ENCODE measurements at regions not wholly inside any gene's neighbourhood (a gene's known extent, or its start where the extent isn't known, plus 50 kb on each side); places are given as distances from the start of the nearest gene placed in this dataset.

- TF ChIP-seq ZNF707 (CRISPR knock-in tag; conservative IDR thresholded peaks at IDR 0.05) = no peak
- no peak for TF ChIP-seq TARDBP (IDR thresholded peaks at IDR 0.05)
Observed at GRCh38 chr2:239684996-239685395, 284.2 kb upstream of the HDAC4 start (continued).

DNA sequence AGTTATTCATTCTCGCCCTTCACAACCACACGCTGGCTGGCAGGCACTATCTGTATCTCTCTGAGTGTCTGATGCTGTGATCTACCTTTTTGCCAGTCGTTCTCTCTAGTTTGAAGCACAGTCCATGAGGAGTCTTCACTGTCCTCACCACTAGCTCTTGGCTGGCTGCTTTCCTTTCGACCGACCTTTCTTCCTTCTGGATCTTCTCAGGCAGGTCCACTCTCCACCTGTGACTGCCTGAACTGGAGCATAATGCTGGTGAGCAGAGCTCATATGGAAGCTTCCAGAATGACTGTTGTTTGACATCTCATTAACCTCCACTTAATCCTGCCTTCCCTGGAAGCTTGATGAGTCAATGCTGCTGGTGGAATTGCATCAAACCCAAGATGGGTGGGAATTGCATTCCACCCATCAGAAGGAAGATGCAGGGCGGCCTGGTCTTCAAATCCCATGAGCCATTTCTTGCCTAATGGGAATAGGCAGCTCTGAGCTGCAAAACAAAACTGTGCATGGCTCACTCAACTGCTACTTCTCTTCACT is 283.5 kb upstream of the HDAC4 start:
- H3K27ac ChIP-seq (ENCODE audit: extremely low read depth, low read depth, low read length) = no peak overlapping the region
- H3K9me3 ChIP-seq (replicated peaks; ENCODE audit: control insufficient read depth, insufficient read depth, low read depth, low read length) = no peaks in the 10 kb centered on the region
- H3K9me1 ChIP-seq (ENCODE audit: control insufficient read depth, insufficient read depth, low read length) = no peaks in the 10 kb centered on the region
- H3K4me2 ChIP-seq (ENCODE audit: insufficient read depth, low read length) = no peak overlapping the region
- 0% methylated on average over 6 of the region's 6 CpGs for WGBS (ENCODE audit: insufficient coverage, low coverage, missing lambda C conversion rate)
- no TSS peak for BruUV-seq (replicated peaks)
- no peaks in the 10 kb centered on the region for H3K4me1 ChIP-seq (replicated peaks in 1 of 2; ENCODE audit: control insufficient read depth in 2 of 2, insufficient read depth in 2 of 2, low read length in 2 of 2)
- TF ChIP-seq BHLHE40 (IDR thresholded peaks at IDR 0.05; ENCODE audit: low read length) (no peak), TRIM28 (IDR thresholded peaks at IDR 0.05) (no peak), SREBF2 (CRISPR knock-in tag; IDR thresholded peaks at IDR 0.05) (no peak), SLC30A9 (CRISPR knock-in tag; IDR thresholded peaks at IDR 0.05) (no peak), HMG20B (CRISPR knock-in tag; IDR thresholded peaks at IDR 0.05) (no peak), RUNX1 (IDR thresholded peaks at IDR 0.05; ENCODE audit: low read depth) (no peak), PHF20 (IDR thresholded peaks at IDR 0.05; ENCODE audit: partially characterized antibody) (no peak), TAF7 (tag; IDR thresholded peaks at IDR 0.05) (no peak), IRF9 (tag; IDR thresholded peaks at IDR 0.05) (no peak), SETDB1 (IDR thresholded peaks at IDR 0.05; ENCODE audit: low read length) (no peak), ZNF695 (CRISPR knock-in tag; IDR thresholded peaks at IDR 0.05) (no peak), LARP7 (IDR thresholded peaks at IDR 0.05) (no peak), PPARD (CRISPR knock-in tag; IDR thresholded peaks at IDR 0.05) (no peak), E2F6 (IDR thresholded peaks at IDR 0.05; ENCODE audit: borderline replicate concordance in 1 of 2, extremely low read depth in 1 of 2, insufficient read depth in 1 of 2, insufficient read length in 1 of 2, low read depth in 1 of 2, low read length in 1 of 2, poor library complexity in 1 of 2, severe bottlenecking in 1 of 2) (no peak)
- TF ChIP-seq, protein P1, sequence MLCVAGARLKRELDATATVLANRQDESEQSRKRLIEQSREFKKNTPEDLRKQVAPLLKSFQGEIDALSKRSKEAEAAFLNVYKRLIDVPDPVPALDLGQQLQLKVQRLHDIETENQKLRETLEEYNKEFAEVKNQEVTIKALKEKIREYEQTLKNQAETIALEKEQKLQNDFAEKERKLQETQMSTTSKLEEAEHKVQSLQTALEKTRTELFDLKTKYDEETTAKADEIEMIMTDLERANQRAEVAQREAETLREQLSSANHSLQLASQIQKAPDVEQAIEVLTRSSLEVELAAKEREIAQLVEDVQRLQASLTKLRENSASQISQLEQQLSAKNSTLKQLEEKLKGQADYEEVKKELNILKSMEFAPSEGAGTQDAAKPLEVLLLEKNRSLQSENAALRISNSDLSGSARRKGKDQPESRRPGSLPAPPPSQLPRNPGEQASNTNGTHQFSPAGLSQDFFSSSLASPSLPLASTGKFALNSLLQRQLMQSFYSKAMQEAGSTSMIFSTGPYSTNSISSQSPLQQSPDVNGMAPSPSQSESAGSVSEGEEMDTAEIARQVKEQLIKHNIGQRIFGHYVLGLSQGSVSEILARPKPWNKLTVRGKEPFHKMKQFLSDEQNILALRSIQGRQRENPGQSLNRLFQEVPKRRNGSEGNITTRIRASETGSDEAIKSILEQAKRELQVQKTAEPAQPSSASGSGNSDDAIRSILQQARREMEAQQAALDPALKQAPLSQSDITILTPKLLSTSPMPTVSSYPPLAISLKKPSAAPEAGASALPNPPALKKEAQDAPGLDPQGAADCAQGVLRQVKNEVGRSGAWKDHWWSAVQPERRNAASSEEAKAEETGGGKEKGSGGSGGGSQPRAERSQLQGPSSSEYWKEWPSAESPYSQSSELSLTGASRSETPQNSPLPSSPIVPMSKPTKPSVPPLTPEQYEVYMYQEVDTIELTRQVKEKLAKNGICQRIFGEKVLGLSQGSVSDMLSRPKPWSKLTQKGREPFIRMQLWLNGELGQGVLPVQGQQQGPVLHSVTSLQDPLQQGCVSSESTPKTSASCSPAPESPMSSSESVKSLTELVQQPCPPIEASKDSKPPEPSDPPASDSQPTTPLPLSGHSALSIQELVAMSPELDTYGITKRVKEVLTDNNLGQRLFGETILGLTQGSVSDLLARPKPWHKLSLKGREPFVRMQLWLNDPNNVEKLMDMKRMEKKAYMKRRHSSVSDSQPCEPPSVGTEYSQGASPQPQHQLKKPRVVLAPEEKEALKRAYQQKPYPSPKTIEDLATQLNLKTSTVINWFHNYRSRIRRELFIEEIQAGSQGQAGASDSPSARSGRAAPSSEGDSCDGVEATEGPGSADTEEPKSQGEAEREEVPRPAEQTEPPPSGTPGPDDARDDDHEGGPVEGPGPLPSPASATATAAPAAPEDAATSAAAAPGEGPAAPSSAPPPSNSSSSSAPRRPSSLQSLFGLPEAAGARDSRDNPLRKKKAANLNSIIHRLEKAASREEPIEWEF (CRISPR knock-in tag; IDR thresholded peaks at IDR 0.05) = no peak
- POLR2A ChIA-PET = interaction anchor here (0.6 kb wide), 1 partner anchor 959 kb away, joined by 3 read pairs; no protein-coding TSS in a partner anchor
- H3K27me3 ChIP-seq (ENCODE audit: control insufficient read depth in 2 of 2, insufficient read depth in 2 of 2, low read length in 2 of 2) = peaks cover 0 to 26% of the 10 kb centered on the region in 2 experiments; a peak in 2 of 5 replicates
- CTCF ChIA-PET (ENCODE audit: low intra/inter-chr PET ratio) = no interaction called here
- no peak overlapping the region for H3K9ac ChIP-seq (ENCODE audit: insufficient read depth in 1 of 2, low read depth in 2 of 2, low read length in 2 of 2)
- no peaks in the 10 kb centered on the region for H3K36me3 ChIP-seq (ENCODE audit: control insufficient read depth, insufficient read depth, low read length)
- DNase-seq (ENCODE audit: extremely low read depth in 1 of 4, low spot score in 3 of 4) (no peak), ATAC-seq (no peak), FAIRE-seq (no peak)
- no peaks in the 10 kb centered on the region for H4K20me1 ChIP-seq (replicated peaks; ENCODE audit: control insufficient read depth, insufficient read depth, low read length)
- intact Hi-C loops (cut with micrococcal nuclease) (no loop called here), in situ Hi-C loops (cut with MboI) (no loop called here)
- H3K79me2 ChIP-seq (ENCODE audit: control insufficient read depth, insufficient read depth, low read length) = no peaks in the 10 kb centered on the region
- no peak overlapping the region for H3K4me3 ChIP-seq
- H2AFZ ChIP-seq (ENCODE audit: low read depth, low read length) = no peak overlapping the region
